ENCODE measurements at regions not wholly inside any gene's neighbourhood (a gene's known extent, or its start where the extent isn't known, plus 50 kb on each side); places are given as distances from the start of the nearest gene placed in this dataset.

GRCh38 chr20:24153101-24154040 is 164.8 kb upstream of the GGTLC1 start:
- Histone ChIP-seq H3K27ac (no peak overlapping the region), H3K36me3 (ENCODE audit: insufficient read depth in 1 of 2, low read depth in 1 of 2) (no peaks in the 10 kb centered on the region), H3K9me3 (no peaks in the 10 kb centered on the region), H3K4me3 (no peak overlapping the region), H3K27me3 (ENCODE audit: insufficient read depth in 3 of 3, low read length in 2 of 3) (no peaks in the 10 kb centered on the region), H3K4me1 (no peaks in the 10 kb centered on the region)
- WGBS, 3 donors: 32 to 42% (median 38%) methylated on average over 15 of the region's 15 CpGs
- TF ChIP-seq CTCF (IDR thresholded peaks at IDR 0.05): no peak
- DNase-seq (no peak), ATAC-seq (no peak)
- intact Hi-C loops (cut with DNase I): no loop called here

- Histone ChIP-seq H3K9me3 (no peaks in the 10 kb centered on the region), H3K27ac (no peak overlapping the region), H3K4me1 (no peaks in the 10 kb centered on the region), H3K27me3 (ENCODE audit: insufficient read depth in 3 of 3, low read length in 2 of 3) (no peaks in the 10 kb centered on the region), H3K36me3 (ENCODE audit: insufficient read depth in 1 of 2, low read depth in 1 of 2) (no peaks in the 10 kb centered on the region), H3K4me3 (no peak overlapping the region)
- intact Hi-C loops (cut with DNase I): no loop called here
- no peak for DNase-seq
- no peak for ATAC-seq
- 74 to 89% (median 88%) methylated on average over 6 of the region's 6 CpGs for WGBS, 3 donors
- no peak for TF ChIP-seq CTCF (IDR thresholded peaks at IDR 0.05)
Observed at GRCh38 chr20:24151621-24152294, 163.2 kb upstream of the GGTLC1 start.

GRCh38 chr20:24150406-24150805 is 161.8 kb upstream of the GGTLC1 start:
- no peaks in the 10 kb centered on the region for H3K9me3 ChIP-seq
- no peak overlapping the region for H3K27ac ChIP-seq
- H3K36me3 ChIP-seq (ENCODE audit: insufficient read depth in 1 of 2, low read depth in 1 of 2): no peaks in the 10 kb centered on the region
- intact Hi-C loops (cut with DNase I): no loop called here
- no peaks in the 10 kb centered on the region for H3K27me3 ChIP-seq (ENCODE audit: insufficient read depth in 3 of 3, low read length in 2 of 3)
- ATAC-seq: no peak
- TF ChIP-seq CTCF (IDR thresholded peaks at IDR 0.05): no peak
- H3K4me1 ChIP-seq: no peaks in the 10 kb centered on the region
- no peak overlapping the region for H3K4me3 ChIP-seq
- 87 to 93% (median 90%) methylated on average over 7 of the region's 7 CpGs for WGBS, 3 donors
- no peak for DNase-seq

GRCh38 chr20:24149881-24150307 is 161.3 kb upstream of the GGTLC1 start:
- H3K27me3 ChIP-seq (ENCODE audit: insufficient read depth in 3 of 3, low read length in 2 of 3): no peaks in the 10 kb centered on the region
- no peaks in the 10 kb centered on the region for H3K36me3 ChIP-seq (ENCODE audit: insufficient read depth in 1 of 2, low read depth in 1 of 2)
- H3K4me1 ChIP-seq: no peaks in the 10 kb centered on the region
- 53 to 58% (median 57%) methylated on average over 10 of the region's 10 CpGs for WGBS, 3 donors
- no peak for TF ChIP-seq CTCF (IDR thresholded peaks at IDR 0.05)
- H3K4me3 ChIP-seq: no peak overlapping the region
- no peak for DNase-seq
- intact Hi-C loops (cut with DNase I): no loop called here
- ATAC-seq: peak in 1 of 4 donors; percentile 49
- no peak overlapping the region for H3K27ac ChIP-seq
- H3K9me3 ChIP-seq: no peaks in the 10 kb centered on the region
